ENCODE measurements at regions not wholly inside any gene's neighbourhood (a gene's known extent, or its start where the extent isn't known, plus 50 kb on each side); places are given as distances from the start of the nearest gene placed in this dataset.
"Not testable (repeated sequence)": the region's sequence is repeated elsewhere in the genome, so short reads cannot be mapped to it uniquely, and the experiment has no call there.

GRCh38 chrY:13627323-13627722 lies 76.4 kb upstream of the TMSB4Y start:
- not testable (repeated sequence) for H2AFZ ChIP-seq (ENCODE audit: low read length); DNase-seq (ENCODE audit: low read depth in 2 of 2); H3K27me3 ChIP-seq (ENCODE audit: control insufficient read depth, insufficient read depth, low read length); H3K4me1 ChIP-seq (ENCODE audit: control insufficient read depth, extremely low read depth, insufficient read depth, low read length); H3K4me3 ChIP-seq (replicated peaks in 1 of 4; ENCODE audit: control extremely low read depth in 1 of 4, insufficient read depth in 1 of 4, low read depth in 3 of 4, low read length in 4 of 4); H3K4me2 ChIP-seq (ENCODE audit: extremely low read depth, insufficient read depth, low read length); H4K20me1 ChIP-seq (ENCODE audit: control insufficient read depth, extremely low read depth, insufficient read depth, low read length); H3K9ac ChIP-seq (ENCODE audit: insufficient read depth, low read length); H3K36me3 ChIP-seq (ENCODE audit: control insufficient read depth, insufficient read depth, low read length); H3K9me3 ChIP-seq (ENCODE audit: control insufficient read depth, insufficient read depth, low read depth, low read length); H3K27ac ChIP-seq (ENCODE audit: insufficient read depth, low read length); H3K79me2 ChIP-seq (ENCODE audit: control insufficient read depth, insufficient read depth, low read length)

- Histone ChIP-seq H4K20me1 (ENCODE audit: control insufficient read depth, extremely low read depth, insufficient read depth, low read length) (no peaks in the 10 kb centered on the region), H3K9me3 (ENCODE audit: control insufficient read depth, insufficient read depth, low read depth, low read length) (no peaks in the 10 kb centered on the region), H3K27ac (ENCODE audit: insufficient read depth, low read length) (no peak overlapping the region), H3K4me1 (ENCODE audit: control insufficient read depth, extremely low read depth, insufficient read depth, low read length) (no peaks in the 10 kb centered on the region), H3K9ac (ENCODE audit: insufficient read depth, low read length) (no peak overlapping the region), H3K4me3 (replicated peaks in 1 of 4; ENCODE audit: control extremely low read depth in 1 of 4, insufficient read depth in 1 of 4, low read depth in 3 of 4, low read length in 4 of 4) (no peak overlapping the region), H2AFZ (ENCODE audit: low read length) (no peak overlapping the region), H3K36me3 (ENCODE audit: control insufficient read depth, insufficient read depth, low read length) (no peaks in the 10 kb centered on the region), H3K4me2 (ENCODE audit: extremely low read depth, insufficient read depth, low read length) (no peak overlapping the region), H3K79me2 (ENCODE audit: control insufficient read depth, insufficient read depth, low read length) (no peaks in the 10 kb centered on the region), H3K27me3 (ENCODE audit: control insufficient read depth, insufficient read depth, low read length) (no peaks in the 10 kb centered on the region)
- TF ChIP-seq CTCF (conservative IDR thresholded peaks at IDR 0.05 in 1 of 2, IDR thresholded peaks at IDR 0.05 in 1 of 2; ENCODE audit: low read depth in 1 of 2, low read length in 2 of 2), result no peak
- TF ChIP-seq EZH2 (IDR thresholded peaks at IDR 0.05; ENCODE audit: low read length, missing control alignments), result no peak
- DNase-seq (ENCODE audit: low read depth in 2 of 2), result no peak
Measured at GRCh38 chrY:13615943-13616304, 87.8 kb upstream of the TMSB4Y start.

GRCh38 chrY:13615301-13615942 lies 88.3 kb upstream of the TMSB4Y start:
- no peak for DNase-seq (ENCODE audit: low read depth in 2 of 2)
- Histone ChIP-seq H4K20me1 (ENCODE audit: control insufficient read depth, extremely low read depth, insufficient read depth, low read length) (no peaks in the 10 kb centered on the region), H3K4me3 (replicated peaks in 1 of 4; ENCODE audit: control extremely low read depth in 1 of 4, insufficient read depth in 1 of 4, low read depth in 3 of 4, low read length in 4 of 4) (no peak overlapping the region), H3K27ac (ENCODE audit: insufficient read depth, low read length) (no peak overlapping the region), H3K9me3 (ENCODE audit: control insufficient read depth, insufficient read depth, low read depth, low read length) (no peaks in the 10 kb centered on the region), H3K9ac (ENCODE audit: insufficient read depth, low read length) (no peak overlapping the region), H3K4me2 (ENCODE audit: extremely low read depth, insufficient read depth, low read length) (no peak overlapping the region), H3K27me3 (ENCODE audit: control insufficient read depth, insufficient read depth, low read length) (no peaks in the 10 kb centered on the region), H3K79me2 (ENCODE audit: control insufficient read depth, insufficient read depth, low read length) (no peaks in the 10 kb centered on the region), H3K4me1 (ENCODE audit: control insufficient read depth, extremely low read depth, insufficient read depth, low read length) (no peaks in the 10 kb centered on the region), H2AFZ (ENCODE audit: low read length) (no peak overlapping the region), H3K36me3 (ENCODE audit: control insufficient read depth, insufficient read depth, low read length) (no peaks in the 10 kb centered on the region)
- no peak for TF ChIP-seq CTCF (conservative IDR thresholded peaks at IDR 0.05 in 1 of 2, IDR thresholded peaks at IDR 0.05 in 1 of 2; ENCODE audit: low read depth in 1 of 2, low read length in 2 of 2)
- TF ChIP-seq EZH2 (IDR thresholded peaks at IDR 0.05; ENCODE audit: low read length, missing control alignments), result no peak

Measured in fibroblast of lung (primary cell).